K562 (cell line): ENCODE measurements at regions not wholly inside any gene's neighbourhood (a gene's known extent, or its start where the extent isn't known, plus 50 kb on each side); places are given as distances from the start of the nearest gene placed in this dataset.

Experiments
- ATAC-seq: fragments of 200-7000 bp; cut with Tn5 transposase; 3 replicates; pipeline ENCODE4 v1.9.1; 2020; ENCODE audit warnings: moderate library complexity
- BruUV-seq: library from RNA; stranded (reverse); fragments of 400-500 nt; replicated peaks from 2 replicates; lab custom pipeline; 2021; lab: Mats Ljungman, UMichigan
- CTCF ChIA-PET: fragments of 300-600 bp; formaldehyde crosslinking; extraction: SDS; loops from one replicate; lab custom pipeline; 2021; ENCODE audit warnings: low intra/inter-chr PET ratio; lab: Yijun Ruan, JAX
- POLR2A ChIA-PET: fragments of 300-600, 350-650 bp; sonication (Branson Sonifier 250); formaldehyde crosslinking; extraction: SDS; loops from one replicate; lab custom pipeline; 2021; ENCODE audit warnings: antibody characterized with exemption, inconsistent platforms; lab: Yijun Ruan, JAX
- DNase-seq, 4 experiments: peaks; one replicate each; pipeline versions ENCODE4 v3.0.0 to v3.0.0-alpha.2; 2011 to 2018; ENCODE audit warnings: low spot score in 3 of 4, mixed read lengths in 3 of 4; ENCODE audit errors: extremely low read depth in 1 of 4
- FAIRE-seq: peaks from 2 replicates; lab custom pipeline; 2011; peaks lifted over from hg19 to GRCh38; lab: Jason Lieb, UNC
- H2AFZ ChIP-seq: 2 replicates; pipeline ENCODE4 v1.6.0; 2011; ENCODE audit warnings: low read depth, low read length, control low read depth, inconsistent platforms
- H3K27ac ChIP-seq: fragments of 200-600 bp; 3 replicates; pipeline ENCODE4 v1.8.0; 2011; ENCODE audit warnings: low read depth, mild to moderate bottlenecking, control low read depth, inconsistent platforms, low read length, moderate library complexity, mixed read lengths; ENCODE audit errors: extremely low read depth
- H3K27me3 ChIP-seq, 2 experiments: fragments of 300-600 bp in 1 of 2; 2 replicates in 1 of 2; 3 replicates in 1 of 2; pipeline versions ENCODE4 v1.6.0 to v1.8.0; 2011; ENCODE audit warnings: inconsistent platforms in 2 of 2, low read length in 2 of 2, mild to moderate bottlenecking in 1 of 2, mixed read lengths in 1 of 2, moderate library complexity in 1 of 2; ENCODE audit not compliant: control insufficient read depth in 2 of 2, insufficient read depth in 2 of 2
- H3K36me3 ChIP-seq: fragments of 300-600 bp; 3 replicates; pipeline ENCODE4 v1.8.0; 2011; ENCODE audit warnings: mild to moderate bottlenecking, low read length, inconsistent platforms; ENCODE audit not compliant: control insufficient read depth, insufficient read depth
- H3K4me1 ChIP-seq, 2 experiments: fragments of 200-600 bp in 1 of 2; replicated peaks in 1 of 2; 2 replicates in 1 of 2; 3 replicates in 1 of 2; pipeline versions ENCODE4 v1.5.1 to v1.8.0; 2011; ENCODE audit warnings: inconsistent platforms in 2 of 2, low read length in 2 of 2, mild to moderate bottlenecking in 1 of 2, mixed read lengths in 1 of 2, moderate library complexity in 1 of 2; ENCODE audit not compliant: control insufficient read depth in 2 of 2, insufficient read depth in 2 of 2
- H3K4me2 ChIP-seq: 2 replicates; pipeline ENCODE4 v1.6.1; 2011; ENCODE audit warnings: low read length, control low read depth, inconsistent platforms, mixed read lengths; ENCODE audit not compliant: insufficient read depth
- H3K4me3 ChIP-seq: fragments of 200-600 bp; sonication (generic), shearing (Covaris generic); 2 replicates; pipeline ENCODE4 v1.5.1; 2016; ENCODE audit warnings: control low read depth, inconsistent platforms
- H3K79me2 ChIP-seq: fragments of 200-600 bp; 3 replicates; pipeline ENCODE4 v1.8.0; 2011; ENCODE audit warnings: low read length, inconsistent platforms; ENCODE audit not compliant: control insufficient read depth, insufficient read depth
- H3K9ac ChIP-seq, 2 experiments: 2 replicates each; pipeline versions ENCODE4 v1.6.0 to v1.6.1; 2011; ENCODE audit warnings: low read depth in 2 of 2, low read length in 2 of 2, control low read depth in 1 of 2, inconsistent platforms in 1 of 2, mild to moderate bottlenecking in 1 of 2, mixed read lengths in 1 of 2; ENCODE audit not compliant: insufficient read depth in 1 of 2
- H3K9me1 ChIP-seq: one replicate; pipeline ENCODE4 v1.6.0; 2011; ENCODE audit warnings: inconsistent platforms, mild to moderate bottlenecking, low read length, moderate library complexity; ENCODE audit not compliant: control insufficient read depth, insufficient read depth
- H3K9me3 ChIP-seq: replicated peaks from 2 replicates; pipeline ENCODE4 v1.5.1; 2011; ENCODE audit warnings: low read depth, low read length, inconsistent platforms; ENCODE audit not compliant: control insufficient read depth, insufficient read depth
- H4K20me1 ChIP-seq: replicated peaks from 2 replicates; pipeline ENCODE4 v1.6.1; 2011; ENCODE audit warnings: low read length, inconsistent platforms, mixed read lengths; ENCODE audit not compliant: control insufficient read depth, insufficient read depth
- BCLAF1 ChIP-seq, 2 experiments: fragments of 450-650 bp in 1 of 2; IDR thresholded peaks; 2 replicates each; pipeline ENCODE4 v1.6.1; 2011 to 2017; ENCODE audit warnings: low read depth in 2 of 2, antibody characterized with exemption in 1 of 2, borderline replicate concordance in 1 of 2, low read length in 1 of 2, mild to moderate bottlenecking in 1 of 2, mixed read lengths in 1 of 2; ENCODE audit not compliant: control insufficient read depth in 1 of 2
- CREB3L1 ChIP-seq: fragments of 450-650 bp; IDR thresholded peaks from 2 replicates; pipeline ENCODE4 v1.6.1; 2014; ENCODE audit warnings: low read depth, mild to moderate bottlenecking, moderate library complexity, borderline replicate concordance
- GABPA ChIP-seq: fragments of 200-800 bp; sonication (Bioruptor generic); conservative IDR thresholded peaks from 2 replicates; pipeline ENCODE4 v1.6.1; 2016; ENCODE audit warnings: low read depth, missing genetic modification characterization, missing compliant biosample characterization
- IRF2 ChIP-seq: sonication (generic); formaldehyde crosslinking; IDR thresholded peaks from 2 replicates; pipeline ENCODE4 v1.8.1; 2022; ENCODE audit warnings: mild to moderate bottlenecking, missing genetic modification reagents
- MXI1 ChIP-seq: IDR thresholded peaks from 2 replicates; pipeline ENCODE4 v1.6.1; 2011; ENCODE audit warnings: low read depth, mild to moderate bottlenecking, improper control_type of control experiment, low read length
- NONO ChIP-seq, 2 experiments: fragments of 200-400 bp in 1 of 2; fragments of 450-650 bp in 1 of 2; formaldehyde crosslinking in 1 of 2; IDR thresholded peaks; 2 replicates each; pipeline ENCODE4 v1.6.1; 2017; ENCODE audit warnings: low read depth in 2 of 2, mild to moderate bottlenecking in 2 of 2, moderate library complexity in 2 of 2, low read length in 1 of 2
- POLR2AphosphoS5 ChIP-seq: IDR thresholded peaks from 2 replicates; pipeline ENCODE4 v1.6.1; 2011; ENCODE audit warnings: mild to moderate bottlenecking, low read depth, low read length, moderate library complexity; ENCODE audit not compliant: control insufficient read depth, insufficient read depth
- RBBP5 ChIP-seq: fragments of 200-600 bp; sonication (generic); IDR thresholded peaks from 2 replicates; pipeline ENCODE4 v1.6.1; 2012; ENCODE audit warnings: borderline replicate concordance, mild to moderate bottlenecking, low read length, control low read depth, inconsistent platforms; ENCODE audit not compliant: insufficient read depth, poor library complexity, severe bottlenecking
- SOX6 ChIP-seq: fragments of 450-650 bp; IDR thresholded peaks from 2 replicates; pipeline ENCODE4 v1.6.1; 2014; ENCODE audit warnings: mild to moderate bottlenecking
- XRCC3 ChIP-seq: fragments of 450-650 bp; IDR thresholded peaks from 2 replicates; pipeline ENCODE4 v1.6.1; 2017; ENCODE audit warnings: mild to moderate bottlenecking, moderate library complexity
- ZKSCAN3 ChIP-seq: fragments of 250-450 bp; sonication (Bioruptor Pico); IDR thresholded peaks from 2 replicates; pipeline ENCODE4 v1.4.0; 2020
- ZNF280A ChIP-seq: fragments of 450-650 bp; IDR thresholded peaks from 2 replicates; pipeline ENCODE4 v1.6.1; 2018; ENCODE audit warnings: mild to moderate bottlenecking, low read depth; ENCODE audit not compliant: partially characterized antibody
- ZNF408 ChIP-seq: fragments of 250-450 bp; sonication (Bioruptor Pico); IDR thresholded peaks from 2 replicates; pipeline ENCODE4 v1.4.0; 2020; ENCODE audit warnings: low read depth, mild to moderate bottlenecking, moderate library complexity
- ZNF512 ChIP-seq: IDR thresholded peaks from 2 replicates; pipeline ENCODE4 v1.6.1; 2016; ENCODE audit warnings: missing genetic modification characterization, missing compliant biosample characterization
- ZNF586 ChIP-seq: fragments of 450-650 bp; formaldehyde crosslinking; conservative IDR thresholded peaks from 2 replicates; pipeline ENCODE4 v1.4.0; 2020; ENCODE audit warnings: mild to moderate bottlenecking, moderate library complexity
- ZNF668 ChIP-seq: fragments of 250-450 bp; sonication (Bioruptor Pico); IDR thresholded peaks from 2 replicates; pipeline ENCODE4 v1.8.0; 2022; ENCODE audit warnings: mild to moderate bottlenecking, inconsistent platforms
- WGBS: fragments of 100-300 bp; shearing (Covaris generic); methylation state at CpG from one replicate; pipeline ENCODE4 v1.1.6; 2016; ENCODE audit warnings: low coverage, mixed read lengths; ENCODE audit not compliant: insufficient coverage; ENCODE audit errors: missing lambda C conversion rate; 5-methylcytosine and 5-hydroxymethylcytosine counted together
- in situ Hi-C: fragments of 300-500 bp; cut with MboI; formaldehyde crosslinking; loops from 4 replicates; pipeline ENCODE4 v1.15.0; 2018; ENCODE audit warnings: inconsistent platforms, mixed read lengths
- intact Hi-C: fragments of 100-400 bp; cut with micrococcal nuclease; formaldehyde crosslinking; loops from 2 replicates; pipeline ENCODE4 v1.14.2; 2022

GRCh38 chr2:214629875-214630274 lies 179.6 kb downstream of the BARD1 start:
- H3K4me1 ChIP-seq, result no peaks in the 10 kb centered on the region
- ATAC-seq (no peak), DNase-seq (no peak), FAIRE-seq (no peak)
- intact Hi-C loops, result no loop called here
- no peaks in the 10 kb centered on the region for H4K20me1 ChIP-seq
- BruUV-seq, result no TSS peak
- no peaks in the 10 kb centered on the region for H3K9me1 ChIP-seq
- H3K4me3 ChIP-seq, result no peak overlapping the region
- no peaks in the 10 kb centered on the region for H3K36me3 ChIP-seq
- H3K27ac ChIP-seq, result no peak overlapping the region
- CTCF ChIA-PET, result no interaction called here
- no peak overlapping the region for H2AFZ ChIP-seq
- POLR2A ChIA-PET, result no interaction called here
- H3K4me2 ChIP-seq, result no peak overlapping the region
- H3K79me2 ChIP-seq, result no peaks in the 10 kb centered on the region
- no peak overlapping the region for H3K9ac ChIP-seq
- WGBS, result 0% methylated on average over 1 of the region's 1 CpG
- H3K9me3 ChIP-seq, result no peaks in the 10 kb centered on the region
- H3K27me3 ChIP-seq, result no peaks in the 10 kb centered on the region
- in situ Hi-C loops, result no loop called here
- TF ChIP-seq XRCC3 (no peak), ZNF668 (CRISPR knock-in tag) (no peak), ZNF586 (CRISPR knock-in tag) (no peak), CREB3L1 (no peak), POLR2AphosphoS5 (no peak), ZKSCAN3 (CRISPR knock-in tag) (no peak), SOX6 (no peak), MXI1 (no peak), GABPA (no peak), ZNF280A (no peak), BCLAF1 (IDR thresholded peaks at IDR 0.05; ENCODE audit: borderline replicate concordance in 1 of 2, control insufficient read depth in 1 of 2, low read depth in 2 of 2, low read length in 1 of 2) (no peak), ZNF408 (CRISPR knock-in tag) (no peak), NONO (IDR thresholded peaks at IDR 0.05; ENCODE audit: low read depth in 2 of 2, low read length in 1 of 2) (no peak), RBBP5 (no peak), IRF2 (CRISPR knock-in tag) (no peak), ZNF512 (tag) (no peak)
